NCI-H510A (cell line): ENCODE measurements at regions not wholly inside any gene's neighbourhood (a gene's known extent, or its start where the extent isn't known, plus 50 kb on each side); places are given as distances from the start of the nearest gene placed in this dataset.
A peak's percentile ranks its signal among the peaks of the same experiment; 100 is the strongest.
"Not testable (repeated sequence)": the region's sequence is repeated elsewhere in the genome, so short reads cannot be mapped to it uniquely, and the experiment has no call there.

Experiments used
- DNase-seq: peaks from one replicate; lab custom pipeline; 2025; lab: John Stamatoyannopoulos, UW

DNA sequence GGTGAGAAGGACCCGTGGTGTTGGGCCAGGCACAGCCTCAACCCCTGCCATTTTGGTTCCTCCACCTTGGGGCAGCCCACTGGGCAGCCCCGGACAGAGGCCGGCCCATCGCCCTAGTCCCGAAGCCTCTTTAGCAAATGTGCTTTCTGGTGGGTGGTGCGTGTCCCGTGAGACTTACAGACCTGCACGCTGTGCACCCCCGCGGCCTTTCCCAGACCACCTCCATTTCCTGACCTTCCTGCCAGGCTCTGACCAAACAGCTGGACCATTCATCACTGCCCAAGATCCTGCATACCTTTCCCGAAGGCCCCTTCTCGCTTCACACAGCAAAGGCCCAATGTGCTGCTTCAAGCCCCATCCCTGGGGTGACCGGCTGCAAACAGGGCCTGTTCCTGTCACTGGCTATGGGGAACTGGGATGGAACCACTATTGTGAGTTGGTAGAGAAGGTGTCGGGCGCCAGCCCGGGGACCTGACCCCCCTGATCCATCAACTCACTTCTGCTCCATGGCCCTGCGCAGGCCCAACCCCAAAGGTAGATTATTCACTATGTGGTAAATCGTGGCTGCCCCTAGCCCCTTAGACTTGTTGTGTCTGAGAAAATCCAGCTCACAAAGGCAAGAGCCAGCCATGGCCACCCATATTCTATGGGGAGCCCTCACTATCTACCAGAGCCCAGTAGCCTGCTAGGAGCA, 341.0 kb downstream of the EIPR1 start:
- DNase-seq = no peak

DNA sequence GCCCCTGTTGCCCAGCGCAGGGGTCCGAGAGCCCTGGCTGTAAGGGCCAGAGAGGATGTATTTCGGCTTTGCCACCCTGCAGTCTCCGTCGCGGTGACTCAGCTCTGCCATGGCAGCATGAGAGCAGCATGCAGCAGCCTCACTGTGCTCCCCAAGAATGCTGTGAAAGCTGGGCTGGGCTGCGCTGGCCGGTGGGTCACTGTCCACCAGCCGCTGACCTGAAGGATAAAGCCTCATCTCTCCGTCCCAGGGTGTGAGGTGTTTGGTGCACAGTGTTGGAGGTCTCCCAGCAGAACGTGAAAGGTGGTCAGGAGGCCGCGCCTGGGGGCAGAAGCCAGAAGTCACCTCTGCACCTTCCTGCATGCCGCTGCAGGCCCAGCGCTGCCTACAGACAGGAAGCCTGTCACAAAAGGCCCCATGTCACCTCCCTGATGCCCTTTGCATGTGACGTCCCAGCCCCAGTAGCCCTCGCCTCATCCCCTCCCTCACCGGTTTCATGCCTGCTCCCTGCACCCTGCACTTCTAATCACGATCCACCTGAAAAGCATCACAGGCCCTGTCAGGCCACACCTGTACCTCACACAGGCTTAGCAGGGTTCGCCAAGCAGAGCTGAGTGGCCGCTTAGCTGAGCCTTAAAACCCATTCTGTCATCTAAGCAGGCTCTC, 342.1 kb downstream of the EIPR1 start:
- no peak for DNase-seq

DNA sequence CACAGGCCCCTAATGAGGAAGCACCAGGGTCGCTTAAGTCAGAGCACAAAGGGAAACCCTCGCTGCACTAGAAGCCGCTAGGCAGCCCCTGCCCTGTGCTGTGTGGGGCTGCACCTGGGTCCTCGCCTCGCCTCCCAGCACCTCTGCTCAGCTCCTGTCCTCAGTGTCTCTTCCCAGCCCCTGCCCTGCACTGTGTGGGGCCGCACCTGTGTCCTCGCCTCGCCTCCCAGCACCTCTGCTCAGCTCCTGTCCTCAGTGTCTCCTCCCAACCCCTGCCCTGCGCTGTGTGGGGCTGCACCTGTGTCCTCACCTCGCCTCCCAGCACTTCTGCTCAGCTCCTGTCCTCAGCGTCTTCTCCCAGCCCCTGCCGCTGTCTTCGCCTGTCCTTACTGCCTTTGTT, 342.8 kb downstream of the EIPR1 start:
- no peak for DNase-seq

DNA sequence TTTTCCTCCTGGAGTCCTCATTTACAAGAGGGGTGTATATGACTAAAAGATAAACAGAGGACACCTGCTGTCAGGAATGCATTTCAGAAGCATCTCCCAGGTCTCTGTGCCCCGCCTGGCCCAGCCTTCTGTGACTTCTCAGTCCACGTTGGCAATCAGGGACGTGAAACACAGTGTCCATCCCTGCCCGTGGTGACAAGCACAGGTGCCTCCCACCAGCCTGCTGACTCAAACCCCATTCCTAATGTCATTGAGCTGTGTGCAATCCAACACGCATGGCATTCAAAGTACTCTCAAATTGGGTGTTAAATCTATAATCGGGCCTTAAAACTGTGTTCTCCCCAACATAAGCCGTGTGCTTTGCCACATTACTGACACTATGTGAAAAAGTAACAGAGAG, 343.2 kb downstream of the EIPR1 start:
- no peak for DNase-seq

DNA sequence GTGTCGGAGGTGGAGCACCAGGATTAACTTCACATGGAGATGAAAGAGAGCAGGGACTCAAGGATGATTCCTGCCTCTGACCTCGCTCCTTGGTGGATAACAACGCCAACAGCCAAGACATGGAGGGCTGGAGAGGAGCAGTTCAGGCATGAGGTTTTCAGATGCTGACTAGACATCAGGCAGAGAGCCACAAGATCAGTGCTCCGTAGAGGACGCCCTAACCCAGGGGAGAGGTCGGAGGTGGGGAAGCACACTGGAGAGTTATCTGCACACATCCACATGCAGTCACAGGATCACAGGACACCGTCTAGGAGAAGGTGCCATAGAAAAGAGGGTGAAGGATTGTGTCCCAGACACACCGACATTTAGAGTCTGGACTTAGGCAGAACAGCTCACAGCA, 344.3 kb downstream of the EIPR1 start:
- DNase-seq = no peak

DNA sequence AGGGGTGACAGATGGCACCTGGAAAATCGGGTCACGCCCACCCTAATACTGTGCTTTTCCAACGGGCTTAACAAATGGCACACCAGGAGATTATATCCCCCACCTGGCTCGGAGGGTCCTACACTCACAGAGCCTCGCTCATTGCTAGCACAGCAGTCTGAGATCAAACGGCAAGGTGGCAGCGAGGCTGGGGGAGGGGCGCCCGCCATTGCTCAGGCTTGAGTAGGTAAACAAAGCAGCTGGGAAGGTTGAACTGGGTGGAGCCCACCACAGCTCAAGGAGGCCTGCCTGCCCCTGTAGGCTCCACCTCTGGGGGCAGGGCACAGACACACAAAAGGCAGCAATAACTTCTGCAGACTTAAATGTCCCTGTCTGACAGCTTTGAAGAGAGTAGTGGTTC, 346.8 kb downstream of the EIPR1 start:
- DNase-seq = not testable (repeated sequence)

DNA sequence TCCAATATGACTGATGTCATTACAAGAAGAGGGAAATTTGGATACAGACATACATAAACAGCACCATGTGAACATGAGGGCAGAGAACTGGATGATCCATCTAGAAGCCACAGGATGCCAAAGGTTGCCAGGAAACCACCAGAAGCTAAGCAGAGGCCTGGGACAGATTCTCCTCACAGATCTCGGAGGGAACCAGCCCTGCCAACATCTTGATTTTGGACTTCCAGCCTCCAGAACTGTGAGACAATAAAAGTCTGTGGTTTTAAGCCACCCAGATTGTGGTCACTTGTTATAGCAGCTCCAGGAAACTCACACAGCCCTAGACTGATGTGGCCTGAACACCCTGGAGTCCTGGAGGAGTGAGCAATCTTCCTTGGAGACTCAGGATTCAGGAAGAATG, 351.6 kb downstream of the EIPR1 start:
- no peak for DNase-seq

DNA sequence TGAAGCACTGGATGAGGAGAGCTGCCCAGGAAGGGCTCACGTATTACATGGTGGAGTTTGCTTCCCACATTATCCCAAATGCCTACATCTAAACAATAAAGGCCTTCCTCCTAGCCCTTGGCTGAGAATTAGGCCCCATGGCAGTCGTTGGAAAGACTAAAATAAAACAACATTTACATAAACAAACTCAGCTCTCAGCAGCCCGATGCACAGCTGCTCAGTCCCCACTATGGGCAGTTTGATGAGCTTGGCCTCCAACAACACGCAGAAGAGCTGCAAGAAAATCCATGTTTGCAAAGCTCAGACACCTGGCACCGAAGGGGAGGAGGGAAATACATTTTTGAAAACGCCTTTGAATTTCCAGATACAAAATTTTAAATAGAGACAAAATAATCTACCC, 352.4 kb downstream of the EIPR1 start:
- DNase-seq = peak; percentile 33

DNA sequence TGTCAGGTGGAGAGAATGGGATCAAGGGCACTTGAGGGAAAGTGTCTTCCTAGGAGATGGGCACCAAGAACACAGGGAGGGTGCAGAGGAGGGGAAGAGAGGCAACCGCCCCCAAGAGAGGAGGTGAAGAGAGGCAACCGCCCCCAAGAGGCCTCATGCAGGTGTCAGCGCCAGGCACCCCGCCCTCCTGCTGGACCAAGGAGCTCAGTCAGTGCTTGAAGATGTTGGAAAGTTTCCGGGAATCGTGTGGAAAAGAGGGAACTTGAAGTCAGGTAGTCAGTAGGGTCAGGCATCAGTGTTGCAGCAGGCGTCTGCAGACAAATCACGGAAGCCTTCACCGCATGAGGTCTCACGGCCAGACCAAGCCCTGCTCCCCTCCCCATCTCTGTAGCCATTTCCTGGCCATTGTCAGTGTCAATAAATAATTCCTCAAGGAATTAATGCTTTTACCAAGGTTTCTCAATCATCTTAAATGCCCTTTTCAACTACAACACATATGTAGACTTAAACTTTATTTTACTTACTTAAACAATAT, 353.1 kb downstream of the EIPR1 start:
- no peak for DNase-seq

DNA sequence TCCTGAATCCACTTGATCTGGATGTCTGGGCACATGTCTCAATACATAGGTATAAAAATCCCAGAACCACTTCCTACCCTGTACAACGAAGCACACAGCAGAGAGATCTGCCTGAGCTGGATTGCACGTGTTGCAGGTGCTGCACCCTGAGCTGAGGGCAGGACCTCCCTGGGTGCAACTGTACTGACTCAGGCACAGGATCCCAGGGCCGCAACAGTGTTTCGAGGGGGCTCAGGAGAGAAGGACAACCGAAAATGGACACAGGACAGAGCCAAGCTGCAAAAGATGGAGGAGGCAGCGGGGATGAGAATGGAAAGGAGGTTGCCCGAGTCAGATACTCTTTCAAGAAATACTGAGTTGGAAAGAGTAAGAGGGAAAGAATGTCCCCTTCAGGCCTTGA, 354.1 kb downstream of the EIPR1 start:
- DNase-seq = no peak

DNA sequence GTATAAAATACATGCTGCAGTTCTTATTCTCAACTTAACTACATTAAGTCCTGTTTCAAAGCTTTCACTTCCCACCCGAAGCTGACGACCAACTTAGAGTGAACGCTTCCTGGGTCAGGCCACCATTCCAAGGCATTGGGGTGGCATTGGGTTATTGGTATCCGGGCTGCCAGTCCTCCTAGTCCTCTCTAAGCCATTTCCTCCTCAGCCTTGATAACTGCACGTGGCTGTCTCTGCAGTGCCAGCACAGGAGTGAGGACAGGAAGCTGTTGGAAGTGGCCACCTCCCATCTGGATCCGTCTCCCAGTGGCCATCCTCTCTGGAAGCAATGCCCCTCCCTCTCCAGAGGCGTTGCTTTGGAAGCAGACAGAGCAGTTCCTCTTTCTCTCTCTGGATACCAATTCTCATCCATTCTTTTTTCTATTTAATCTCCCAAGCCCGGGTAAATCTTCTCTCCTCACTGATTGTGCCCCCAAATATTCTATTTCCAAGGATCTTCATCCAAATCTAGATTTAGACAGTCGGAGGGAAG, 354.7 kb downstream of the EIPR1 start:
- no peak for DNase-seq

DNA sequence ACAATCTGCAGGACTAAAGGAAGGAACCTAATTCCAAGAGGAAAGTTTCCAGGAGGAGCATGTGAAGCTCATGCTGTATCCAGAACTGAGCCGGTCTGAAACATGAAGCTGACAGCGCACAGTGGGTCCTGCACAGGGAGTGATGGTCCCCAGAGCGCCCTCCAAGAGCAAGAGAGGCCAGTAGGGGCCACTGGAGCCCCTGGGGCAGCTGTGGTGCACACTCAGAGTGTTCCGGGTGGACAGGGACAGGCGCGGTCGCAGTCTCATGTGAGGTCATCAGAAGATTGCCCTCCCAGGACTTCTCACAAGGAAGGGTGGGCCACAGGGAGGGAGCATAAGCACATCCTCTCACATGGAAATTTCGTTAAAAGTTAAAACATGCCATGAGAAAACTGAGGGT, 355.9 kb downstream of the EIPR1 start:
- DNase-seq = no peak

DNA sequence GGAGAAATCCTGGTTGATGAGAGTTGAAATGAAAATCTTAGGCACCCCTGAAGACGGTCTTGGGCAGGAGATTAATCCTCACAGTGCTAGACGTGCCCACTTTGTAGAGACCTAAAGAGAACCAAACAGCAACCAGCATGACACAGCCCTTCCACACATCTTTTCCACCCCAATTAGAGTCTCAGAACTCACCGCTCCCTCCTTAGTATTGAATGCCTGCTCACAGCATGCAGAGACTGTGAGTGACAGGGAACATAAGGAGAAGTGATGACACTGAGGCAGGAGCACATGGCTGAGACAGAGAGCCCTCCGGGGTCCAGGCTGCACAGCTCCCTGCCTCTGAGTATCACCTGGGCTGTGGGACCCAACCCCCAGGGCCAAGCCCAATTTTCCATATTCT, 367.6 kb downstream of the EIPR1 start:
- no peak for DNase-seq

DNA sequence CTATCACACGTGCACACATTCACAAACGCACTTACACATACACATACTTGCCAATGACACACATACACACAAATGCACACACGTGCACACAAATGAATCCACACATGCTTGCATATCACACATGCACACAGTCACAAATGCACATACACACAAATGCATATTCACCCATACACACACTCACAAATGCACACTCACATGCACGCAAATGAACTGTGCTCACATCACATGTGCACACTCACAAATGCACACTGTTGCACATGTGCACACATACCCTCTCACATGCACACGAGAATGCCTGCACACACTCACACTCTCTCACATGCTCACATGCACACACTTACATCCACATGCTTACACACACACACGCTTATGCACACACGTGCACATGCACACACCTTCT, 368.1 kb downstream of the EIPR1 start:
- no peak for DNase-seq

DNA sequence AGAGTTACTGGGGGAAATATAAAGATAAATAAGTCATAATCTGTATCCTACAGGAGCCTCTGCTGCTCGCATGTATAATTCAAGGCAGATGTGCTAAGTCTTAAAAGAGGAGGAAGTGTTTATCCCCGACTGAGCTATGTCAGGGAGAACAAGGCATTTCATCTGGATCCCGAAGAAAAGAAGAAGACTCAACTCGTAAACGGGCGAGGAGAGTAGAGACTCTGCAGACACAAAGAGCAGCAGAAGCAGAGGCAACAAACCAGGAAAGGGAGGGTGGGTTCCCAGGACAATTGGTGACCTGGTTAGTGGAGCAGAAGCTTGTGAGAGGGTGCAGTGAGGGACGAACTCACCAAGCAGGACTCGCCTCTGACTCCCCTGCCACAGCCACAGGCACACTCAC, 368.6 kb downstream of the EIPR1 start:
- DNase-seq = no peak

DNA sequence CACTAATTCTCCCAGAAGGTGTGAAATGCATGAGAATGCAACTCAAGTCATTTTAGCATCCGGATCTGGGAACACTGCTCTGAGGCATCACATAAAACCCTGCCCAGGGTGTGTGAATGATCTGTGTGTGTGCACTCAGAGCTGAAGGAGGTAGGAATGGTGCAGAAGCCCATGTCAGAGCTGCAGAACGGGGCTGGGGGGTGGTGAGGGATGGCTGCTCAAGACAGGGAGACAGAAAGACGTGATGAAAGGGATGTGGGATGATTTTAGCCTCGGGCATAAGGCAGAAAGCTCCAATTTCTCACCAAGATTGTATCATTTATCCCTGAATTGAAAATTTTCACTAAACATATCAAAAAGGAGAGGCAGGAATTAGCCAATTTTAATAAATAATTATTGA, 369.1 kb downstream of the EIPR1 start:
- DNase-seq = no peak

DNA sequence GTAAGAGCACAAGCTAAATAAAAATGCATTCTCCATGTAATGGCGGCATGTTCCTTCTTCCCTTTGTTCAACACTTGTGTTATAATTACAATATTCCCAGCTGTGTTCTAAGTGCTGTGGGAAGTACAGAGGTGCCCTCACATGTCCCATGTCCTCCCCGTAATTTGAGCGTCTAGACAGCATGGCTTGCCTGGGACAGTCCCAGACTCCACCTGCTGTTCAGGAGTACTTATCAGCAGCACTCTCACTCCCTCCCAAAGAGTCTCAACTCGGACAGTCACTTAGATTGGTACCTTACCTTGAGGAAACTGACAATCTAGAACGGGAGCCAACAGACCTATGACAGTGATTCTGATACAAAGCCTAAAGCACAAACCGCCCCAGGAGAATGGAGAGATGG, 370.5 kb downstream of the EIPR1 start:
- no peak for DNase-seq

DNA sequence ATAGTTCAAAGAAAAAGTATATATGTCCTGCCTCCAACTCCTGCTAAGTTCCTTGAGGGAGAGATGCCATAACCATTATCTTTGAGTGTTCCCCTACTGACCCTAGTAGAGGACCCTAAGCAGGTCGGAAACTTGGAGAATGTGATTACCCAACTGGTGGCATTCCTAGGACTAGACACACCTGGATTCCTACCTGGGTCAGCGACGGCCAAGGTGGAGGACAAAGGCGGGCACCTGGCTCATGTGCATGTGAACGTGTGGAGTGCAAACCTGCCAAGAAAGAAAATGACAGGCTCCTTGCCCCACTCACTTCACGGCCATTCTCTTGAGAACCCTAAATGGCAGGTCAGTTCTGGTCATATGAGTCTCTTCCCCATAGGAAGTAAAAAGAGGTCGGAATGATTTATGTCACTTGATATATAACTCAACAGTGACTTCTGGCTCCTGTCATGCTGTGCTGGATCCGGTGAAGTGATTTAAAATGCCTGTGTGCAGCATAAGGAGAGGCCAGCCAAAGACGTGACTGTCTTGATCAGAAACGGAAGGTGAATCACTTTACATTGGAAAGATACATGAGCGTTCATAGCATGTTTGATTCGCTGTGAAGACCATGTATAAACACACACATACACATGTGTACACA, 371.6 kb downstream of the EIPR1 start:
- no peak for DNase-seq

DNA sequence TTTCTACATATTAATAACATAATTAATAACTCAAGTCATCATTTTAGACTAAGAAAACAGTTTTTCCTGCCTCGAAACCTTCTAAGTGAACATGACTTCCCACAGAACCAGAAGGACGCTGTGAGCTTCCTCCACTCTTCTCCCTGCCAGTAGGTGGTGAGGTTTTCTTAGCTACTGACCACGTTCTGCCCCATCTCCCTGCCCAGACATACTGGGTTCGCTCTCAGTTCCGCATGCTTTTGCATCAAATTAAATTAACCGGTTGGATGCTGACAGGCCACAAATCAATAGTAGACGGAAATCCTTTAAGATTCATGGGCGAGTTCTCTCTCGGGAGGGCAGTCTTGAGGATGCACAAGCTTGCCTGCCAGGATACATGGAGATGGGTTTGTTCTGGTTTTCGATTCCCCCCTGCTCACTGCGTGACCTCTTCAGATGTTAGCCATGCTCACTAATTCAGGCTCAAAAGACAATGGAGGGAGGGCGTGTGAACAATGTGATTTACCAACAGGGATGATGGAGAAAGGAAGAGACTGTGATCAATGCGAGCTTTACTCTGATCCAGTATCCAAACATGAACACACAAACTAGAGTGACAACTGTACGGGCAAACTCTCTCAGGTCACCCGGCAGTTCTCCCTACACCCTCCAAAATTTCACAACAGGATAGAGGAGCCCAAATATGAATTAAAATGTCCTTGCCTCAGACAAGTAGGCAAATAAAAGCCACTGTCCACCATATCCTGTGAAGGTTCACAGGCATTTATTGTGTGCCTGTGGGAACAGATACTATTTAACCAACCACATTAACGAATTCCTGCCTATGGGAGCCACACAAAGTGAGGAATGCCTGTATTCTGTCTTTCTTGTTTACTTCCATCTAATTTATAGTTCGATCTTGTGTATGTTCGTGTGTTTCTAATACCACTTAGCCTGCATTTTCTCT, 375.7 kb downstream of the EIPR1 start:
- no peak for DNase-seq

DNA sequence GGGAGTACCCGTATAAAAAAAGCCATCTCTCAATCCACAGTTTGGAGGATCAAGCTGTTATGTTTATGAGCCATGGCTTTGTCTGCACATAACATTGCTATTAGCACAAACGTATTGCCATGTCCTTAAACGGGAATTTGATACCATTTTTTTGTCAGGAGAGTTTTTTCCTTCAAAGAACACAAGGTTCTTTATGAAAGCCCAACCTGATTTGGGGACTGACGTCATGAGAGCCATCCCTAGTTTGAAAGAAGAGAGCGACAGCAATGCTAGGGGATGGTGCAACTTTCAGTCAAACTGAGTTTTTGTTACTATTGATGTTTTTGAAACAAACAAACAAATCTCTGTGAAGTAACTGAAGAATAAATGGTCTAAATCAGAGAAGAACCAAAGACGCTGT, 376.6 kb downstream of the EIPR1 start:
- DNase-seq = no peak

DNA sequence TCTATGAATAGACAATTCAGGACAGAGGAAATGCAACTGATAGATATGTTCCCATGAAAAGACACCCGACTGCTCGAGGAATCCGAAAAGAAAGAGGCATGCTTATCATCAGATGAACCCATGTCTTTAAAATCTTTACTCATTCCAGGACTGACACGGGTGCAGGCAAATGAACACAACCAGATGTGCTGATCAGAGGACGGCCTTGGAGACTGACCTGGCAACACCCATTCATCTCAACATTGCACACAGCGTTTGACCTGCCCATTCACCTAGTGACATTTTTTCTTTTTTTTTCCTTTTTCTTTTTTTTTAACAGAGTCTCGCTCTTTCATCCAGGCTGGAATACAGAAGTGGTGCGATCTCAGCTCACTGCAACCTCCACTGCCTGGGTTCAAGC, 377.5 kb downstream of the EIPR1 start:
- no peak for DNase-seq

DNA sequence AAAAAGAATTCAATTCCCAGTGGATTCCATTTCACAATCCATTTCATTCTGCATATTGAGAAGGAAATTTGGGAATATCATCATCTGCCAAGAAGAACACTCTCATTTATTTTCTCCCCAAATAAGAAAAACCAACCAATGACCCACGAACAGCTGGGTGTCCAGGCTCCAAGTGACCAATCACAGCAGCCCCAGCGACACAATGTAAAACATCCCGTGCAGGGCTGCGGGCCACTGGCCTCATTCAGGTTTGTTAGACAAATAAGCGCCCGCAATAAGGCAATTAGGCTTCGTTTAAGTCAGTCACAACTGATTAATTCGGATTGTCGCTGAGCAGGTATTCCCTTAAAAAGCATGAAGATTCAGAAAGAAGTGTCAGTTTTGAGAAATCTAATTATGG, 378.6 kb downstream of the EIPR1 start:
- DNase-seq = no peak
